Endodermal cell (in vitro differentiated cells): ENCODE measurements at regions not wholly inside any gene's neighbourhood (a gene's known extent, or its start where the extent isn't known, plus 50 kb on each side); places are given as distances from the start of the nearest gene placed in this dataset.

Experiments used
- DNase-seq: peaks from one replicate; pipeline ENCODE4 v3.0.0-alpha.2; 2017
- H3K27ac ChIP-seq: 2 replicates; pipeline ENCODE4 v1.5.1; 2013; ENCODE audit warnings: mild to moderate bottlenecking, low read depth, low read length, moderate library complexity
- H3K27me3 ChIP-seq: 2 replicates; pipeline ENCODE4 v1.6.1; 2013; ENCODE audit warnings: mild to moderate bottlenecking, low read length, moderate library complexity; ENCODE audit not compliant: insufficient read depth, control insufficient read depth, poor library complexity, severe bottlenecking
- H3K36me3 ChIP-seq: 2 replicates; pipeline ENCODE4 v1.7.0; 2013; ENCODE audit warnings: mild to moderate bottlenecking, low read length, moderate library complexity; ENCODE audit not compliant: control insufficient read depth, insufficient read depth
- H3K4me1 ChIP-seq: one replicate; pipeline ENCODE4 v1.7.0; 2013; ENCODE audit warnings: low read length; ENCODE audit not compliant: control insufficient read depth, insufficient read depth
- H3K4me3 ChIP-seq: 2 replicates; pipeline ENCODE4 v1.5.1; 2013; ENCODE audit warnings: mild to moderate bottlenecking, low read length, moderate library complexity
- H3K9ac ChIP-seq: 2 replicates; pipeline ENCODE4 v1.6.1; 2013; ENCODE audit warnings: mild to moderate bottlenecking, low read length, moderate library complexity; ENCODE audit not compliant: poor library complexity, severe bottlenecking; ENCODE audit errors: extremely low read depth
- H3K9me3 ChIP-seq: 2 replicates; pipeline ENCODE4 v1.6.1; 2013; ENCODE audit warnings: mild to moderate bottlenecking, low read length, moderate library complexity; ENCODE audit not compliant: control insufficient read depth
- H3K27ac Mint-ChIP-seq: 2 replicates; pipeline ENCODE4 v1.8.0; 2020; ENCODE audit warnings: mixed read lengths
- H3K27me3 Mint-ChIP-seq: 2 replicates; pipeline ENCODE4 v1.8.0; 2021; ENCODE audit warnings: mild to moderate bottlenecking, mixed read lengths; ENCODE audit not compliant: insufficient read depth
- H3K36me3 Mint-ChIP-seq: 2 replicates; pipeline ENCODE4 v1.8.0; 2020; ENCODE audit warnings: low read depth, mixed read lengths
- H3K4me1 Mint-ChIP-seq: 2 replicates; pipeline ENCODE4 v1.8.0; 2020; ENCODE audit warnings: mixed read lengths
- H3K4me3 Mint-ChIP-seq: 2 replicates; pipeline ENCODE4 v1.8.0; 2020; ENCODE audit warnings: mild to moderate bottlenecking, moderate library complexity, mixed read lengths
- H3K9me3 Mint-ChIP-seq: 2 replicates; pipeline ENCODE4 v1.8.0; 2020; ENCODE audit warnings: mild to moderate bottlenecking, mixed read lengths
- CTCF ChIP-seq: fragments of 200-600 bp; sonication (generic); conservative IDR thresholded peaks from 2 replicates; pipeline ENCODE4 v1.5.0; 2021; ENCODE audit warnings: antibody characterized with exemption, mild to moderate bottlenecking
- WGBS, 2 experiments: methylation state at CpG; one replicate each; pipeline versions ENCODE4 v1.1.5 to v1.1.7; 2013; ENCODE audit warnings: missing lambda C conversion rate in 2 of 2, mixed read lengths in 1 of 2; ENCODE audit not compliant: insufficient coverage in 1 of 2, insufficient read length in 1 of 2; 5-methylcytosine and 5-hydroxymethylcytosine counted together

DNA sequence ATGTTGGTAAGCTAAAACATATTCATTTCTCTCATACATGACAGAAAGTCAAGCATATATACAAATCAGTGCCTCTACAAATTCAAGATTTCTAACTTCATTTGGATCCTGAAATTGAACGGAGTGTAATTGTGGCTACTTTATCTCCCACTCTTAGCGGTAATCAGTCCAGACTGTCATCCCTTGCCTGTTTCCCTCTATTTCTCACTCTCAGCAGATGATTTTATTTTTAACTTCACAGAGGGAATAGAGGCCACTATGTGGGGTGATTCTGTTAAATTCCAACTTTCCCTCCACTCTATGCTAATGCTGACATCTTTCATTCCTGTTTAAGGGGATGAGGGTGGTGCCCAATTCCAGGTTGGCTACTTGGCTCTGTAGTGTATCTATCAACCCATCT, 153.8 kb upstream of the KCNN2 start:
- Mint-ChIP-seq H3K36me3 (no peaks in the 10 kb centered on the region), H3K4me1 (no peaks in the 10 kb centered on the region), H3K27me3 (peaks cover 5% of the 10 kb centered on the region), H3K9me3 (no peaks in the 10 kb centered on the region), H3K4me3 (no peak overlapping the region), H3K27ac (no peak overlapping the region)
- Histone ChIP-seq H3K27me3 (no peaks in the 10 kb centered on the region), H3K4me3 (no peak overlapping the region), H3K9me3 (no peaks in the 10 kb centered on the region), H3K9ac (no peak overlapping the region), H3K27ac (no peak overlapping the region), H3K4me1 (no peaks in the 10 kb centered on the region), H3K36me3 (no peaks in the 10 kb centered on the region)
- TF ChIP-seq CTCF, result no peak
- no peak for DNase-seq
- 97 to 100% methylated on average over 1 to 2 of the region's 2 CpGs for WGBS, 2 experiments

- H3K27me3 Mint-ChIP-seq, result peaks cover 5% of the 10 kb centered on the region
- no peak overlapping the region for H3K4me3 Mint-ChIP-seq
- no peak for DNase-seq
- no peak for TF ChIP-seq CTCF
- Histone ChIP-seq H3K4me1 (no peaks in the 10 kb centered on the region), H3K36me3 (no peaks in the 10 kb centered on the region), H3K4me3 (no peak overlapping the region), H3K27me3 (no peaks in the 10 kb centered on the region), H3K27ac (no peak overlapping the region), H3K9me3 (no peaks in the 10 kb centered on the region), H3K9ac (no peak overlapping the region)
- H3K4me1 Mint-ChIP-seq, result no peaks in the 10 kb centered on the region
- WGBS, 2 experiments, result 94 to 100% methylated on average over 2 of the region's 2 CpGs
- no peaks in the 10 kb centered on the region for H3K9me3 Mint-ChIP-seq
- H3K27ac Mint-ChIP-seq, result no peak overlapping the region
- H3K36me3 Mint-ChIP-seq, result no peaks in the 10 kb centered on the region
Observed at GRCh38 chr5:114208588-114208987, 153.3 kb upstream of the KCNN2 start.

DNA sequence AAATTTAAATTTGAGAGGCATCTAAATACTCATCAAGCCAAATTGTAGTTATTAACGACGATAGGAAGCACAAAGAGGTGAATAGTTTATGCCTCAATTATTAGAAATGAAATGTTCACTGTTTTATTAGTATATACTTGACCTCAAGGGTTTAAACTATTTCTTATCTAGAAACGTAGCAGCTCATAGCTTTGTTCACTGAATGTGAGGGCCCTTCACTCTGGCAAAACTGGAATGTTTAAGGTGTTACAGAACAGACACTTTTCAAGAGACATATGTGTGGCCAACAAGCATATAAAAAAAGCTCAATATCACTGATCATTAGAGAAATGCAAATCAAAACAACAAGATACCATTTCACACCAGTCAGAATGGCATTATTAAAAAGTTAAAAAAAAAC, 151.2 kb upstream of the KCNN2 start:
- Histone ChIP-seq H3K9me3 (no peaks in the 10 kb centered on the region), H3K27me3 (no peaks in the 10 kb centered on the region), H3K36me3 (no peaks in the 10 kb centered on the region), H3K9ac (no peak overlapping the region), H3K27ac (no peak overlapping the region), H3K4me3 (no peak overlapping the region), H3K4me1 (no peaks in the 10 kb centered on the region)
- DNase-seq, result no peak
- no peak overlapping the region for H3K27ac Mint-ChIP-seq
- no peak overlapping the region for H3K4me3 Mint-ChIP-seq
- H3K4me1 Mint-ChIP-seq, result no peaks in the 10 kb centered on the region
- no peaks in the 10 kb centered on the region for H3K9me3 Mint-ChIP-seq
- no peak for TF ChIP-seq CTCF
- 100% methylated on average over 2 of the region's 3 CpGs; no CpG with 5 or more reads in 1 of the 2 experiments for WGBS, 2 experiments
- H3K27me3 Mint-ChIP-seq, result peaks cover 5% of the 10 kb centered on the region
- H3K36me3 Mint-ChIP-seq, result no peaks in the 10 kb centered on the region
